KBM-7 (cell line): ENCODE measurements at regions not wholly inside any gene's neighbourhood (a gene's known extent, or its start where the extent isn't known, plus 50 kb on each side); places are given as distances from the start of the nearest gene placed in this dataset.

Source experiments
- DNase-seq: peaks from one replicate; pipeline ENCODE4 v3.0.0-alpha.2; 2015
- in situ Hi-C: fragments of 300-500 bp; cut with MboI; formaldehyde crosslinking; loops from 2 replicates; pipeline ENCODE4 v1.14.3; 2020; ENCODE audit warnings: low sequenced_read_pairs, low pct_unique_long_range_greater_than_20kb, mixed read lengths

GRCh38 chr7:15860264-15860949 is 173.9 kb upstream of the MEOX2 start:
- DNase-seq: no peak
- in situ Hi-C loops: no loop called here

- no peak for DNase-seq
- in situ Hi-C loops: no loop called here
Measured at GRCh38 chr7:15857026-15857425, 170.5 kb upstream of the MEOX2 start.

- in situ Hi-C loops: no loop called here
Measured at GRCh38 chr7:15856311-15856710, 169.8 kb upstream of the MEOX2 start.

GRCh38 chr7:15855525-15856109 is 169.1 kb upstream of the MEOX2 start:
- in situ Hi-C loops: no loop called here
- DNase-seq: no peak

More at GRCh38 chr7:15856311-15856710, 169.8 kb upstream of the MEOX2 start:
- no peak for DNase-seq

GRCh38 chr7:15854841-15855524 is 168.5 kb upstream of the MEOX2 start:
- no peak for DNase-seq
- in situ Hi-C loops: no loop called here

GRCh38 chr7:15853832-15854470 is 167.5 kb upstream of the MEOX2 start:
- no peak for DNase-seq
- in situ Hi-C loops: no loop called here

- DNase-seq: no peak
- in situ Hi-C loops: no loop called here
Measured at GRCh38 chr7:15851201-15851600, 164.7 kb upstream of the MEOX2 start.

- DNase-seq: no peak
- in situ Hi-C loops: no loop called here
Measured at GRCh38 chr7:15848901-15849300, 162.4 kb upstream of the MEOX2 start.

- peak; percentile 66 for DNase-seq
- in situ Hi-C loops: no loop called here
Measured at GRCh38 chr7:15848362-15848761, 161.9 kb upstream of the MEOX2 start.

GRCh38 chr7:15845868-15846267 is 159.4 kb upstream of the MEOX2 start:
- in situ Hi-C loops: no loop called here
- DNase-seq: no peak

GRCh38 chr7:15845461-15845860 is 159.0 kb upstream of the MEOX2 start:
- in situ Hi-C loops: no loop called here
- DNase-seq: no peak

- in situ Hi-C loops: no loop called here
Measured at GRCh38 chr7:15839416-15840100, 153.1 kb upstream of the MEOX2 start.

GRCh38 chr7:15838265-15838664 is 151.8 kb upstream of the MEOX2 start:
- no peak for DNase-seq
- in situ Hi-C loops: no loop called here

More at GRCh38 chr7:15839416-15840100, 153.1 kb upstream of the MEOX2 start:
- DNase-seq: peak; percentile 83

GRCh38 chr7:15837306-15837950 is 150.9 kb upstream of the MEOX2 start:
- DNase-seq: no peak
- in situ Hi-C loops: no loop called here

GRCh38 chr7:15836651-15837050 is 150.2 kb upstream of the MEOX2 start:
- in situ Hi-C loops: no loop called here
- no peak for DNase-seq

- in situ Hi-C loops: no loop called here
- no peak for DNase-seq
Measured at GRCh38 chr7:15836041-15836440, 149.6 kb upstream of the MEOX2 start.

- DNase-seq: no peak
- in situ Hi-C loops: no loop called here
Measured at GRCh38 chr7:15834446-15834845, 148.0 kb upstream of the MEOX2 start.

GRCh38 chr7:15832996-15833395 is 146.5 kb upstream of the MEOX2 start:
- no peak for DNase-seq
- in situ Hi-C loops: no loop called here

- in situ Hi-C loops: no loop called here
- DNase-seq: no peak
Measured at GRCh38 chr7:15831606-15832005, 145.1 kb upstream of the MEOX2 start.
